Cardiac muscle cell (in vitro differentiated cells and primary cell): ENCODE measurements at regions not wholly inside any gene's neighbourhood (a gene's known extent, or its start where the extent isn't known, plus 50 kb on each side); places are given as distances from the start of the nearest gene placed in this dataset.

Experiments
- DNase-seq, 2 donors: peaks; one replicate each; pipeline versions ENCODE4 v3.0.0 to v3.0.0-alpha.2; 2010 to 2017; ENCODE audit warnings: low read depth in 1 of 2, low spot score in 1 of 2
- H3K27ac ChIP-seq: fragments of 200-600 bp; sonication (generic); 2 replicates; pipeline ENCODE4 v1.5.1; 2016
- H3K27me3 ChIP-seq: fragments of 200-600 bp; sonication (generic); 2 replicates; pipeline ENCODE4 v1.6.0; 2016; ENCODE audit warnings: control low read depth
- H3K36me3 ChIP-seq: fragments of 200-600 bp; sonication (generic); 2 replicates; pipeline ENCODE4 v1.5.1; 2016; ENCODE audit warnings: control low read depth
- H3K4me1 ChIP-seq: fragments of 200-600 bp; sonication (generic); 2 replicates; pipeline ENCODE4 v1.8.1; 2017; ENCODE audit warnings: low read depth, mild to moderate bottlenecking, mixed run types
- H3K4me3 ChIP-seq: fragments of 200-600 bp; sonication (generic); 2 replicates; pipeline ENCODE4 v1.5.1; 2016; ENCODE audit warnings: mild to moderate bottlenecking
- H3K9me3 ChIP-seq: fragments of 200-600 bp; sonication (generic); 2 replicates; pipeline ENCODE4 v1.5.1; 2017; ENCODE audit warnings: low read depth, mild to moderate bottlenecking, control low read depth
- CTCF ChIP-seq: IDR thresholded peaks from 2 replicates; pipeline ENCODE4 v1.5.1; 2012; ENCODE audit warnings: low read depth, mild to moderate bottlenecking, low read length

GRCh38 chr18:2111456-2111855 is 459.8 kb downstream of the METTL4 start:
- peak in 1 of 2 donors; percentile 34 for DNase-seq
- no peak for TF ChIP-seq CTCF

GRCh38 chr18:2112435-2113045 is 458.8 kb downstream of the METTL4 start:
- no peaks in the 10 kb centered on the region for H3K4me1 ChIP-seq
- no peaks in the 10 kb centered on the region for H3K27me3 ChIP-seq
- no peaks in the 10 kb centered on the region for H3K36me3 ChIP-seq
- DNase-seq: no peak
- no peak overlapping the region for H3K27ac ChIP-seq
- TF ChIP-seq CTCF: no peak
- H3K9me3 ChIP-seq: no peaks in the 10 kb centered on the region
- no peak overlapping the region for H3K4me3 ChIP-seq

More at GRCh38 chr18:2111456-2111855, 459.8 kb downstream of the METTL4 start:
- Histone ChIP-seq H3K9me3 (no peaks in the 10 kb centered on the region), H3K27ac (no peak overlapping the region), H3K27me3 (no peaks in the 10 kb centered on the region), H3K36me3 (no peaks in the 10 kb centered on the region), H3K4me3 (no peak overlapping the region), H3K4me1 (no peaks in the 10 kb centered on the region)

GRCh38 chr18:2114289-2114688 is 457.0 kb downstream of the METTL4 start:
- DNase-seq: no peak
- H3K36me3 ChIP-seq: no peaks in the 10 kb centered on the region
- H3K27ac ChIP-seq: no peak overlapping the region
- no peak overlapping the region for H3K4me3 ChIP-seq
- no peaks in the 10 kb centered on the region for H3K4me1 ChIP-seq
- TF ChIP-seq CTCF: no peak
- H3K27me3 ChIP-seq: no peaks in the 10 kb centered on the region
- no peaks in the 10 kb centered on the region for H3K9me3 ChIP-seq

GRCh38 chr18:2114765-2115164 is 456.5 kb downstream of the METTL4 start:
- H3K4me3 ChIP-seq: no peak overlapping the region
- no peaks in the 10 kb centered on the region for H3K9me3 ChIP-seq
- H3K27ac ChIP-seq: no peak overlapping the region
- H3K4me1 ChIP-seq: no peaks in the 10 kb centered on the region
- no peaks in the 10 kb centered on the region for H3K36me3 ChIP-seq
- DNase-seq: no peak
- no peaks in the 10 kb centered on the region for H3K27me3 ChIP-seq
- no peak for TF ChIP-seq CTCF

GRCh38 chr18:2121224-2121623 is 450.1 kb downstream of the METTL4 start:
- TF ChIP-seq CTCF: no peak
- no peak for DNase-seq
- Histone ChIP-seq H3K4me3 (no peak overlapping the region), H3K27me3 (no peaks in the 10 kb centered on the region), H3K27ac (no peak overlapping the region), H3K9me3 (no peaks in the 10 kb centered on the region), H3K4me1 (no peaks in the 10 kb centered on the region), H3K36me3 (no peaks in the 10 kb centered on the region)
